GM19025 (cell line): ENCODE measurements at regions not wholly inside any gene's neighbourhood (a gene's known extent, or its start where the extent isn't known, plus 50 kb on each side); places are given as distances from the start of the nearest gene placed in this dataset.

Experiments
- ATAC-seq: cut with Tn5 transposase; IDR thresholded peaks from one replicate; pipeline ENCODE4 v1.9.1; 2021; ENCODE audit warnings: mild to moderate bottlenecking, low read depth, moderate library complexity; ENCODE audit not compliant: unreplicated experiment

- no peak for ATAC-seq
Observed at GRCh38 chr3:176505878-176506621, 691.2 kb downstream of the TBL1XR1 start.

GRCh38 chr3:176491084-176491483, 706.2 kb downstream of the TBL1XR1 start:
- ATAC-seq = no peak

DNA sequence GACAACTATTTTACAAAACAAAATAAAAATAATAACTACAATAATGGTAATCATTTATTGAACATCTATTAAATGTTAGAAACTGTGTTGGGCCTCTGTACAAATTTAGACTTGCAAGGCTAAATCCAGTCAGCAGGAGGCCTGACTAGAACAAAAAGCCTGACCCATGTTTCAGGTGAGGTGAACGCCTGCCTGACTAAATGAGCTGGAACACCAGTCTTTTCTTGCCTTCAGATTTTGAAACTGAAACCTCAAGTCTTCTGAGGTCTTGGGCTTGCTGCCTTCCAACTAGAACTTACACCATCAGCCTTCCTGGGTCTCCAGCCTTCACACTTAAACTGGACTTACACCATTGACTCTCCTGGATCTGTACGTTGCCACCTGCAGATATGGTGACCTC, 706.9 kb downstream of the TBL1XR1 start:
- ATAC-seq = peak; percentile 69

DNA sequence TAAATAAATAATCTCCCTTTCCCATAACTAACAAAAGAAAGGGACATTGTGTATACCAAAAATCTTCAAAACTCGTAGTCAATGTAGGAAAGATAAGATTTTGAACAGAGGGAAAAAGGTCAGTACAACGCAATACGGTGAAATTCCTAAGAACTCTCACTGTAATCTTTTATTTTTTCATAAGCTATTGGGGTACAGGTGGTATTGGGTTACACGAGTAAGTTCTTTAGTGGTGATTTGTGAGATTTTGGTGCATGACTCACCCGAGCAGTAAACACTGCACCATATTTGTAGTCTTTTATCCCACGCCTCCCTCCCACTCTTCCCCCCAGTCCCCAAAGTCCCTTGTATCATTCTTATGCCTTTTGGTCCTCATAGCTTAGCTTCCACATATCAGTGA, 718.0 kb downstream of the TBL1XR1 start:
- ATAC-seq = no peak

- ATAC-seq = no peak
Observed at GRCh38 chr3:176469694-176470205, 727.5 kb downstream of the TBL1XR1 start.

GRCh38 chr3:176463610-176464009, 733.7 kb downstream of the TBL1XR1 start:
- no peak for ATAC-seq

- ATAC-seq = no peak
Observed at GRCh38 chr3:176447369-176447768, 749.9 kb downstream of the TBL1XR1 start.

GRCh38 chr3:176442326-176442725, 755.0 kb downstream of the TBL1XR1 start:
- no peak for ATAC-seq

DNA sequence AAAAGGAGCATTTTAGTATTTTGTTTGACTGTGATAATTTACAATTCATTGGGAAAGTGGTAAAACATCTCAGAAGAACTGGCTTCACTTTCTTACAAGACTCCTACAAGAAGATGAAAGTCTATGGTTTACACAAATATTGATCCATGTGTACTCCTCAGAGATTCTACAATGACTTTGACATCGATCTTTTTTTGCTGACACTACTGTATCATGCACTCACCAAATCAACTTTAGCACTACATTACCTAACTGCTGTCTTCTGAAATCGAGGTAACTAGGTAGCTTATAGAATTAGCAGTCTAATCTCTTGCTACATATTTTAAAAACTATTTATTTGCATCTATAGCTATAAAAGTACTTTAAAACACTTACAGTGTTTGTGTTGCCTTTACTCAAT, 757.6 kb downstream of the TBL1XR1 start:
- ATAC-seq = no peak

DNA sequence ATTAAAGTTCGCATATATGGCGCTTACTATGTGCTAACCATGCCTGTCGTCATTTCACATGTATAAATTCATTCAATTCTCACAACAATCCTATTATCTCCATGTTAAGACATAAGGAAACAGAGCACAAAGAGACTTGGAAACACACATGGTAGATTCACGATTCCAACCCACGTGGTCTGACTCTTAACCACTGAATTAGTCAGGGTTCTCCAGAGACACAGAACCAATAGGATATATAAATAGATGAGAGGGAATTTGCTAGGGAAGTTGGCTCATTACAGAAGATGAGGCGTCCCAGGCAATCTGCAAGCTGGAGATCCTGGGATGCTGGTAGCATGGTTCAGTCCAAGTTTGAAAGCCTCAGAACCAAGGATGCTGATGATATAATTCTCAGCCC, 765.3 kb downstream of the TBL1XR1 start:
- no peak for ATAC-seq

DNA sequence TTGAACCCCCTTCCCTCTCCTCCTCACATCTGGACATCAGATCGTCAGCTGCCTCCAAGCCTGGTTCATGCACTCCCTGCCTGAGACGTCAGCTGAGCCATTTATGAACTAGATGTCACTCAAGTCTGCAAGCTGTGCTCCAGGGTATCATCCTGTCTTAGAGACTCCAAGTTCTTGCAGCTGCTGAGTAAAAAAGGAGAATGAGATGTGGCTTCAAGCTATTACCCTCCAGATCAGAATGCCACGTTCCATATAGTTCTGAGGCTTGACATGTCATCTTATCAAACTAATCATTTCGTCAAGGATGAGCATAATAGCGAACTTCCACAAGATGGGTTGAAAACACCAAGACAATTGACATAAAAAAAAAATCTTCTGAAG, 766.3 kb downstream of the TBL1XR1 start:
- no peak for ATAC-seq

- ATAC-seq = no peak
Observed at GRCh38 chr3:176430244-176431037, 766.8 kb downstream of the TBL1XR1 start.

- no peak for ATAC-seq
Observed at GRCh38 chr3:176428552-176428951, 768.7 kb downstream of the TBL1XR1 start.

DNA sequence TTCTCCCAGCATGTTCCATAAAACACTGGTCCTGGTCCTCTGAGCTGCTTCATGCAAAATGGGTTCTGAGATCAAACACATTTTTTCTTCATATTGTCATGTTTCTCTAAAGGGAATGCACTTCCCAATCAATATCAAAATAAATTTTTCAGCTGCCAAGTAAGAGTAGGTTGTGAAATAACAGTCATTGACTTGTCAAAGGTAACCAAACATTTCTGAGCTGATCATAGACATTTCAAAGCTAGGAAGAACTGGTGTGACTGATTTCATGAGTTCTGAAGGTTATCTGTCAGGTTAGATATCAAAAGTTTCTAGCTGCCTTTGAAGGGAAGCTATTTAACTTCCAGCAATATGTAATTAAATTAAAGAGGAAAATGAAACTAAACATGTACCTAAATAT, 770.9 kb downstream of the TBL1XR1 start:
- ATAC-seq = no peak

GRCh38 chr3:176416870-176417269, 780.4 kb downstream of the TBL1XR1 start:
- no peak for ATAC-seq

DNA sequence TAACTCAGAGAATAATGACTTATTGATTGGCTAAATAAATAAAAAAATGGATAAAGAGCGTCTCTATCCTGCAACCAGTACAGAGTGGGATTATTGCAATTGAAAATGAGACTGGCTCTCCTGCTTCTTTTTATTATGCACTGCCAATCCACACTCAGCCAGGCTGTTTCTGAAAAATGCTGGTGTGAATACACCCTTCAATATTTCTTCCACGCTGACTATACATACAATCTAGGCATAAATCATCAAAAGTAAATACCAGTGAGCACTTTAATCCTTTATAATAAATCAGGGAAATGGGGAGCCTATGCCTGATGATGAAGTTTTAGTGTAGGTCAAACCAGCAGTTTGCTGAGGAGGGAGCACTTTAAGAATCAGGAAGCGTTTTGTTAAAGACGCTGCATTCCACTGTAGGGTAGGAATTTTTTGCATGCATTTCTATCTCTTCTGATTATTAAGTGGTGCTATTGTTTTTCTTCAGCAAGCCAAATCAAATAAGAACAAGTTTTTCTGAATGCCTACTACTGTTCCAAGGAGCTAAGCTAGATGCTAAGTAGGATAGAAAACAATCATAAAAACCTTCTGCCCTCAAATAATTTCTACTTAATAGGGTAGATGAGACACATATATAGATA, 781.5 kb downstream of the TBL1XR1 start:
- no peak for ATAC-seq

DNA sequence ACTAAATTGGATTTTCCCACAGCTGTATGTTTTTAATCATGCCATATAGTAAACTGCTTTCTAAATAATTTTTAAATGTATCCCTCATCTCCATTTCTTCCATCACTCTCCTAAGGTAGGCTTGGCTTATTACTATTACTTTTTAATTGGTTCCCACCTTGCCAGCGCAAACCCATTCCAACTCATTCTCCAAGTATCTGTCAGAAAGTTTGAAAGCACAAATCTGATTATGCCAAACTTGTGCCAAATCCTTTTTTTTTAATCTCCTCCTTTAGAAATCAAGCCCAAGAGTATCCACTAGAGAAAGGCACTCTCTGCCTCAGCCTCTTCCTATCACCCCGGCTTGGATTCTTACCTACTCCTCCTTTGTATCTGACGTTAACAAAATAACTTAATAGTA, 784.5 kb downstream of the TBL1XR1 start:
- no peak for ATAC-seq

DNA sequence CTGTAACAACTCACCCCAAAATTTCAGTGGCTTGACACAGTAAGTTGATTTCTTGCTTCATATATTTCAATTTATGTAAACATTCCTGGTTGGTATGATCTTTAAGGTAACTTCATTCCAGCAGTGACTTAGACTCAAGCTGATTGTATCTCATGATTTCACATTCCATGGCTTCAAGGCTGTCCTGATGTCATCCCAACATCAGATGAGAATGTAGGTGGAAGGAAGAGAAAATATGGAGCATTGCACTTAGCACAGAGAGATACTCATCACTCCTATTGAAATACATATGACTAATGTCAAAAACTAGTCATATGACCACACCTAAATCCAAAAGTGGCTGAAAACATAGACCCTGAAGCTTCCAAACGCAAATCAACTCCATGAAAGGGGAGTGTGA, 793.8 kb downstream of the TBL1XR1 start:
- ATAC-seq = no peak

DNA sequence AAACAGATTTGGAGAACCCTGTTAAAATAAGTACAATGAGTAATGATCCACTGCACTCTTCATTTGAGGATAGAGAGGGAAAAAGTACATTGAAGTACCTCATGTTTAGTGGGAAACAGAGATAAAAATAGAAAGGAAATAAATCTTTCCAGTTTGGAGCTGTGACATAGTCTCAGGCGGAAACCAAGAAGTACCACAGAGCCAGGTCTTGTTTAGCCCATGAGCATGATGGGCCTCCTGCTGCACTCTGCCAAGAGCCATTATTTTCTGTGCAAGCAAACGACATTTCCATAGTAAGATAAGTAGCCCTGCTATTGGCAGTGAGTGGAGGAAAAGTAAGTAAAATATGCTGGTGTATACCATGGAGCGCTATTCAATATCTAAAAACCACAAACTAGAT, 796.1 kb downstream of the TBL1XR1 start:
- no peak for ATAC-seq

GRCh38 chr3:176399193-176399592, 798.1 kb downstream of the TBL1XR1 start:
- no peak for ATAC-seq

- no peak for ATAC-seq
Observed at GRCh38 chr3:176395240-176395639, 802.0 kb downstream of the TBL1XR1 start.
